Right lobe of liver (tissue), 6 donors: ENCODE measurements at regions not wholly inside any gene's neighbourhood (a gene's known extent, or its start where the extent isn't known, plus 50 kb on each side); places are given as distances from the start of the nearest gene placed in this dataset.
"Not testable (repeated sequence)": the region's sequence is repeated elsewhere in the genome, so short reads cannot be mapped to it uniquely, and the experiment has no call there.

Source experiments
- ATAC-seq, 4 donors: fragments of 200-7000 bp; cut with Tn5 transposase; one replicate each; pipeline ENCODE4 v1.9.1; 2020; ENCODE audit warnings: mild to moderate bottlenecking in 4 of 4, moderate library complexity in 4 of 4
- DNase-seq, 3 donors: peaks; one replicate each; pipeline ENCODE4 v3.0.0-alpha.2; 2020
- H3K27ac ChIP-seq, 3 donors: fragments of 200-600 bp; one replicate each; pipeline ENCODE4 v1.8.0; 2022
- H3K27me3 ChIP-seq, 2 donors: fragments of 200-600 bp; one replicate each; pipeline ENCODE4 v1.8.0; 2022
- H3K36me3 ChIP-seq, 4 donors: fragments of 200-600 bp; sonication (generic) in 1 of 4; one replicate each; pipeline versions ENCODE4 v1.5.1 to v1.8.0; 2017 to 2022; ENCODE audit warnings: control low read depth in 1 of 4
- H3K4me1 ChIP-seq, 4 donors: fragments of 200-600 bp; sonication (generic) in 1 of 4; one replicate each; pipeline versions ENCODE4 v1.5.1 to v1.8.0; 2017 to 2022; ENCODE audit warnings: control low read depth in 1 of 4
- H3K4me3 ChIP-seq, 3 donors: fragments of 200-600 bp; one replicate each; pipeline ENCODE4 v1.8.0; 2022
- H3K9me3 ChIP-seq, 4 donors: fragments of 200-600 bp; sonication (generic) in 1 of 4; one replicate each; pipeline versions ENCODE4 v1.5.1 to v1.8.0; 2017 to 2022; ENCODE audit warnings: control low read depth in 1 of 4
- CTCF ChIP-seq, 4 donors: fragments of 200-600 bp in 3 of 4; fragments of 450-650 bp in 1 of 4; IDR thresholded peaks; one replicate each; pipeline versions ENCODE4 v1.5.1 to v1.8.0; 2016 to 2022; ENCODE audit warnings: antibody characterized with exemption in 4 of 4, mild to moderate bottlenecking in 2 of 4
- POLR2A ChIP-seq: fragments of 450-650 bp; IDR thresholded peaks from one replicate; pipeline ENCODE4 v1.6.1; 2017; ENCODE audit warnings: antibody characterized with exemption, mild to moderate bottlenecking
- WGBS: methylation state at CpG from one replicate; pipeline ENCODE4 v1.1.6; 2018; ENCODE audit warnings: low coverage, low lambda C conversion rate; ENCODE audit not compliant: insufficient coverage; ENCODE audit errors: missing lambda C conversion rate; 5-methylcytosine and 5-hydroxymethylcytosine counted together
- intact Hi-C, 2 donors: fragments of 100-400 bp; cut with DNase I; formaldehyde crosslinking; loops; one replicate each; pipeline versions ENCODE4 v1.11.2 to v1.14.1; 2022
- donor health status: DM: no; HTN: yes; CAD: no.
- donor health status: DM: no; HTN: no; CAD: no.
- donor health status: DM: no; HTN: no; CAD: no.
- donor health status: DM: no; HTN: yes; CAD: no.
- donor health status: DM: no; HTN: yes; CAD: no.

GRCh38 chr7:85285527-85285926, 98.7 kb upstream of the SEMA3D start:
- intact Hi-C loops: no loop called here
- WGBS: 22% methylated on average over 1 of the region's 1 CpG
- Histone ChIP-seq H3K9me3 (no peaks in the 10 kb centered on the region), H3K4me1 (no peaks in the 10 kb centered on the region), H3K4me3 (no peak overlapping the region), H3K36me3 (no peaks in the 10 kb centered on the region), H3K27me3 (no peaks in the 10 kb centered on the region), H3K27ac (no peak overlapping the region)
- TF ChIP-seq POLR2A: no peak
- TF ChIP-seq CTCF (IDR thresholded peaks at IDR 0.05): no peak
- no peak for DNase-seq
- no peak for ATAC-seq

- ATAC-seq (no peak), DNase-seq (no peak)
- 44% methylated on average over 4 of the region's 5 CpGs for WGBS
Observed at GRCh38 chr7:85275204-85275603, 88.3 kb upstream of the SEMA3D start.

GRCh38 chr7:85274454-85274853, 87.6 kb upstream of the SEMA3D start:
- H3K27me3 ChIP-seq: no peaks in the 10 kb centered on the region
- DNase-seq (no peak), ATAC-seq (no peak)
- intact Hi-C loops: no loop called here
- H3K27ac ChIP-seq: no peak overlapping the region
- TF ChIP-seq POLR2A (no peak), CTCF (IDR thresholded peaks at IDR 0.05) (no peak)
- no peaks in the 10 kb centered on the region for H3K9me3 ChIP-seq
- H3K4me3 ChIP-seq: no peak overlapping the region
- no peaks in the 10 kb centered on the region for H3K4me1 ChIP-seq
- H3K36me3 ChIP-seq: no peaks in the 10 kb centered on the region
- 30% methylated on average over 1 of the region's 1 CpG for WGBS

More at GRCh38 chr7:85275204-85275603, 88.3 kb upstream of the SEMA3D start:
- Histone ChIP-seq H3K27ac (no peak overlapping the region), H3K27me3 (no peaks in the 10 kb centered on the region), H3K36me3 (no peaks in the 10 kb centered on the region), H3K4me1 (no peaks in the 10 kb centered on the region), H3K9me3 (no peaks in the 10 kb centered on the region), H3K4me3 (no peak overlapping the region)
- intact Hi-C loops: no loop called here
- no peak for TF ChIP-seq CTCF (IDR thresholded peaks at IDR 0.05)
- TF ChIP-seq POLR2A: no peak

GRCh38 chr7:85262891-85263290, 76.0 kb upstream of the SEMA3D start:
- Histone ChIP-seq H3K27ac (no peak overlapping the region), H3K4me3 (no peak overlapping the region), H3K36me3 (no peaks in the 10 kb centered on the region), H3K27me3 (no peaks in the 10 kb centered on the region), H3K4me1 (no peaks in the 10 kb centered on the region), H3K9me3 (no peaks in the 10 kb centered on the region)
- intact Hi-C loops: no loop called here
- ATAC-seq (no peak), DNase-seq (no peak)
- WGBS: 55% methylated on average over 6 of the region's 6 CpGs
- TF ChIP-seq CTCF (IDR thresholded peaks at IDR 0.05) (no peak), POLR2A (no peak)

- DNase-seq (no peak), ATAC-seq (no peak)
- Histone ChIP-seq H3K9me3 (no peaks in the 10 kb centered on the region), H3K4me1 (no peaks in the 10 kb centered on the region), H3K4me3 (no peak overlapping the region), H3K36me3 (no peaks in the 10 kb centered on the region), H3K27me3 (no peaks in the 10 kb centered on the region), H3K27ac (no peak overlapping the region)
- intact Hi-C loops: no loop called here
- TF ChIP-seq CTCF (IDR thresholded peaks at IDR 0.05): no peak
- 23% methylated on average over 2 of the region's 2 CpGs for WGBS
Observed at GRCh38 chr7:85261336-85261735, 74.5 kb upstream of the SEMA3D start.

- H3K9me3 ChIP-seq, H3K27me3 ChIP-seq, ATAC-seq, H3K4me1 ChIP-seq, H3K27ac ChIP-seq, H3K36me3 ChIP-seq, DNase-seq, H3K4me3 ChIP-seq, intact Hi-C loops: not testable (repeated sequence)
- WGBS: 54% methylated on average over 4 of the region's 19 CpGs
Observed at GRCh38 chr7:85249787-85250186, 62.9 kb upstream of the SEMA3D start.
